ENCODE measurements at regions not wholly inside any gene's neighbourhood (a gene's known extent, or its start where the extent isn't known, plus 50 kb on each side); places are given as distances from the start of the nearest gene placed in this dataset.

GRCh38 chr15:70266412-70267121 is 168.8 kb upstream of the TLE3 start:
- TF ChIP-seq ZBTB7A (IDR thresholded peaks at IDR 0.05; ENCODE audit: low read depth): no peak; the same call in 1 of the 2 replicates
- TF ChIP-seq EP300 (IDR thresholded peaks at IDR 0.05; ENCODE audit: borderline replicate concordance): peak; percentile 64; the same call in 1 of the 2 replicates
- TF ChIP-seq MAX (IDR thresholded peaks at IDR 0.05): peak; percentile 45; the same call in 1 of the 2 replicates
- peak; percentile 80 for TF ChIP-seq EGR1 (IDR thresholded peaks at IDR 0.05)
- peak; percentile 67; the same call in 1 of the 2 replicates for TF ChIP-seq TCF12 (IDR thresholded peaks at IDR 0.05; ENCODE audit: low read depth)
- TF ChIP-seq NFIC (IDR thresholded peaks at IDR 0.05): peak; percentile 81
- TF ChIP-seq USF1 (IDR thresholded peaks at IDR 0.05): no peak

GRCh38 chr15:70265986-70266385 is 168.3 kb upstream of the TLE3 start:
- TF ChIP-seq TEAD4 (IDR thresholded peaks at IDR 0.05) (no peak), CEBPB (IDR thresholded peaks at IDR 0.05) (no peak), REST (IDR thresholded peaks at IDR 0.05; ENCODE audit: low read depth) (no peak), RAD21 (IDR thresholded peaks at IDR 0.05; ENCODE audit: low read depth) (no peak), NFIC (IDR thresholded peaks at IDR 0.05) (no peak), ZBTB7A (IDR thresholded peaks at IDR 0.05; ENCODE audit: low read depth) (no peak), USF1 (IDR thresholded peaks at IDR 0.05) (no peak), EP300 (IDR thresholded peaks at IDR 0.05; ENCODE audit: borderline replicate concordance) (no peak), YY1 (IDR thresholded peaks at IDR 0.05; ENCODE audit: low read depth) (no peak), MAX (IDR thresholded peaks at IDR 0.05) (no peak)

- TF ChIP-seq TEAD4 (IDR thresholded peaks at IDR 0.05) (no peak), YY1 (IDR thresholded peaks at IDR 0.05; ENCODE audit: low read depth) (no peak), NFIC (IDR thresholded peaks at IDR 0.05) (no peak), EP300 (IDR thresholded peaks at IDR 0.05; ENCODE audit: borderline replicate concordance) (no peak), CREB1 (IDR thresholded peaks at IDR 0.05; ENCODE audit: low read depth) (no peak), CEBPB (IDR thresholded peaks at IDR 0.05) (no peak), REST (IDR thresholded peaks at IDR 0.05; ENCODE audit: low read depth) (no peak), TAF1 (IDR thresholded peaks at IDR 0.05; ENCODE audit: low read depth) (no peak), EGR1 (IDR thresholded peaks at IDR 0.05) (no peak), USF1 (IDR thresholded peaks at IDR 0.05) (no peak), ZBTB7A (IDR thresholded peaks at IDR 0.05; ENCODE audit: low read depth) (no peak), RAD21 (IDR thresholded peaks at IDR 0.05; ENCODE audit: low read depth) (no peak), FOXM1 (IDR thresholded peaks at IDR 0.05; ENCODE audit: borderline replicate concordance, low read depth) (no peak), TCF12 (IDR thresholded peaks at IDR 0.05; ENCODE audit: low read depth) (no peak), MAX (IDR thresholded peaks at IDR 0.05) (no peak)
Observed at GRCh38 chr15:70265466-70265978, 167.8 kb upstream of the TLE3 start.

- no peak for TF ChIP-seq FOXM1 (IDR thresholded peaks at IDR 0.05; ENCODE audit: borderline replicate concordance, low read depth)
- no peak for TF ChIP-seq EP300 (IDR thresholded peaks at IDR 0.05; ENCODE audit: borderline replicate concordance)
- TF ChIP-seq YY1 (IDR thresholded peaks at IDR 0.05; ENCODE audit: low read depth): no peak
- no peak for TF ChIP-seq CREB1 (IDR thresholded peaks at IDR 0.05; ENCODE audit: low read depth)
- TF ChIP-seq ZBTB7A (IDR thresholded peaks at IDR 0.05; ENCODE audit: low read depth): peak; percentile 48; the same call in 1 of the 2 replicates
- peak; percentile 32; the same call in 1 of the 2 replicates for TF ChIP-seq NFIC (IDR thresholded peaks at IDR 0.05)
- TF ChIP-seq MAX (IDR thresholded peaks at IDR 0.05): no peak
- TF ChIP-seq REST (IDR thresholded peaks at IDR 0.05; ENCODE audit: low read depth): no peak
Observed at GRCh38 chr15:70264738-70265465, 167.2 kb upstream of the TLE3 start.

Measured in Ishikawa (cell line).